ENCODE measurements at regions not wholly inside any gene's neighbourhood (a gene's known extent, or its start where the extent isn't known, plus 50 kb on each side); places are given as distances from the start of the nearest gene placed in this dataset.
"Not testable (repeated sequence)": the region's sequence is repeated elsewhere in the genome, so short reads cannot be mapped to it uniquely, and the experiment has no call there.

- no peak overlapping the region for H3K4me3 ChIP-seq (ENCODE audit: low read depth, low read length)
- no peak for TF ChIP-seq CTCF (IDR thresholded peaks at IDR 0.05; ENCODE audit: insufficient read depth, low read depth, low read length, missing control alignments)
- no peak for DNase-seq (ENCODE audit: low read depth)
Observed at GRCh38 chr4:132218406-132218805, 930.7 kb upstream of the PCDH10 start.

- no peak for TF ChIP-seq CTCF (IDR thresholded peaks at IDR 0.05; ENCODE audit: insufficient read depth, low read depth, low read length, missing control alignments)
- DNase-seq (ENCODE audit: low read depth) = no peak
- no peak overlapping the region for H3K4me3 ChIP-seq (ENCODE audit: low read depth, low read length)
Observed at GRCh38 chr4:132227151-132227856, 921.8 kb upstream of the PCDH10 start.

GRCh38 chr4:132227857-132228165 lies 921.3 kb upstream of the PCDH10 start:
- TF ChIP-seq CTCF (IDR thresholded peaks at IDR 0.05; ENCODE audit: insufficient read depth, low read depth, low read length, missing control alignments) = peak; percentile 44
- DNase-seq (ENCODE audit: low read depth) = peak; percentile 35
- not testable (repeated sequence) for H3K4me3 ChIP-seq (ENCODE audit: low read depth, low read length)

GRCh38 chr4:132228676-132229075 lies 920.4 kb upstream of the PCDH10 start:
- DNase-seq (ENCODE audit: low read depth) = no peak
- TF ChIP-seq CTCF (IDR thresholded peaks at IDR 0.05; ENCODE audit: insufficient read depth, low read depth, low read length, missing control alignments) = no peak
- no peak overlapping the region for H3K4me3 ChIP-seq (ENCODE audit: low read depth, low read length)

GRCh38 chr4:132230025-132230424 lies 919.1 kb upstream of the PCDH10 start:
- no peak for TF ChIP-seq CTCF (IDR thresholded peaks at IDR 0.05; ENCODE audit: insufficient read depth, low read depth, low read length, missing control alignments)
- DNase-seq (ENCODE audit: low read depth) = no peak
- H3K4me3 ChIP-seq (ENCODE audit: low read depth, low read length) = no peak overlapping the region

GRCh38 chr4:132238697-132239096 lies 910.4 kb upstream of the PCDH10 start:
- TF ChIP-seq CTCF (IDR thresholded peaks at IDR 0.05; ENCODE audit: insufficient read depth, low read depth, low read length, missing control alignments) = no peak
- H3K4me3 ChIP-seq (ENCODE audit: low read depth, low read length) = no peak overlapping the region
- DNase-seq (ENCODE audit: low read depth) = no peak

GRCh38 chr4:132240081-132240480 lies 909.0 kb upstream of the PCDH10 start:
- DNase-seq (ENCODE audit: low read depth) = no peak
- no peak overlapping the region for H3K4me3 ChIP-seq (ENCODE audit: low read depth, low read length)
- TF ChIP-seq CTCF (IDR thresholded peaks at IDR 0.05; ENCODE audit: insufficient read depth, low read depth, low read length, missing control alignments) = no peak

Data from GM12865 (cell line).